ENCODE measurements at regions not wholly inside any gene's neighbourhood (a gene's known extent, or its start where the extent isn't known, plus 50 kb on each side); places are given as distances from the start of the nearest gene placed in this dataset.

DNA sequence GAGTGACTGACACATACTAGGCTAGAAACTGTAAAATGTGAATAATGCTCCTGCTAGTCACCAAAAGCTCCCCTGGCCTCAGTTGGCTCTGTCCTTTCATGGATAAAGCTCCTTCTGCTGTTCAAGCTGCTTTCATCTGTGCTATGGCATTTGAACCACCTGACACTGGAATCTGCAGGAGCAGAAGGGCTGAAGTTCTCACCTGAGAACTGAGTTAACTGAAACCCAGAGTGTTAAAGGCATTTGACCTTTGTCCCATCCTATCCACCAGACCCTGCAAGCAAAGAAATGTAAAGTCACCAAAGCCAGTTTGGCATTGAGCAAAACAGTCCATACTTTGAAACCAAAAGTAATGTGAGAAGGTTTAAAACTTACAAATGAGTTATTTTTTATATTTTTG is 77.7 kb downstream of the BMP2 start:
- POLR2A ChIA-PET: no interaction called here
- TF ChIP-seq, protein P1, sequence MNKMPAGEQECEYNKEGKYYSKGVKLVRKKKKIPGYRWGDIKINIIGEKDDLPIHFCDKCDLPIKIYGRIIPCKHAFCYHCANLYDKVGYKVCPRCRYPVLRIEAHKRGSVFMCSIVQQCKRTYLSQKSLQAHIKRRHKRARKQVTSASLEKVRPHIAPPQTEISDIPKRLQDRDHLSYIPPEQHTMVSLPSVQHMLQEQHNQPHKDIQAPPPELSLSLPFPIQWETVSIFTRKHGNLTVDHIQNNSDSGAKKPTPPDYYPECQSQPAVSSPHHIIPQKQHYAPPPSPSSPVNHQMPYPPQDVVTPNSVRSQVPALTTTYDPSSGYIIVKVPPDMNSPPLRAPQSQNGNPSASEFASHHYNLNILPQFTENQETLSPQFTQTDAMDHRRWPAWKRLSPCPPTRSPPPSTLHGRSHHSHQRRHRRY (tag by site-specific recombination; IDR thresholded peaks at IDR 0.05): no peak
- TF ChIP-seq ZNF529 (tag by site-specific recombination; IDR thresholded peaks at IDR 0.05; ENCODE audit: insufficient replicate concordance) (no peak), ZNF426 (tag by site-specific recombination; IDR thresholded peaks at IDR 0.05) (no peak), ZNF121 (tag by site-specific recombination; IDR thresholded peaks at IDR 0.05) (no peak), BCL11B (tag by site-specific recombination; IDR thresholded peaks at IDR 0.05; ENCODE audit: low read depth) (no peak), ZNF140 (tag by site-specific recombination; IDR thresholded peaks at IDR 0.05) (no peak), ZFP69B (tag by site-specific recombination; IDR thresholded peaks at IDR 0.05) (no peak), ZNF155 (tag by site-specific recombination; IDR thresholded peaks at IDR 0.05) (no peak), ZNF48 (tag by site-specific recombination; IDR thresholded peaks at IDR 0.05) (no peak), ZNF548 (tag by site-specific recombination; IDR thresholded peaks at IDR 0.05) (no peak), ZNF785 (tag by site-specific recombination; IDR thresholded peaks at IDR 0.05) (no peak), GLI4 (tag by site-specific recombination; IDR thresholded peaks at IDR 0.05) (no peak)
- Histone ChIP-seq H3K27ac (ENCODE audit: extremely low read depth, low read depth, low read length) (no peak overlapping the region), H3K4me3 (ENCODE audit: low read depth, low read length) (no peak overlapping the region), H3K36me3 (ENCODE audit: control insufficient read depth in 2 of 2, insufficient read depth in 1 of 2, low read length in 2 of 2) (no peaks in the 10 kb centered on the region), H3K4me1 (ENCODE audit: control insufficient read depth, insufficient read depth, low read length) (no peaks in the 10 kb centered on the region), H3K9me3 (ENCODE audit: control insufficient read depth, insufficient read depth, low read depth, low read length) (no peaks in the 10 kb centered on the region)
- CTCF ChIA-PET: no interaction called here

DNA sequence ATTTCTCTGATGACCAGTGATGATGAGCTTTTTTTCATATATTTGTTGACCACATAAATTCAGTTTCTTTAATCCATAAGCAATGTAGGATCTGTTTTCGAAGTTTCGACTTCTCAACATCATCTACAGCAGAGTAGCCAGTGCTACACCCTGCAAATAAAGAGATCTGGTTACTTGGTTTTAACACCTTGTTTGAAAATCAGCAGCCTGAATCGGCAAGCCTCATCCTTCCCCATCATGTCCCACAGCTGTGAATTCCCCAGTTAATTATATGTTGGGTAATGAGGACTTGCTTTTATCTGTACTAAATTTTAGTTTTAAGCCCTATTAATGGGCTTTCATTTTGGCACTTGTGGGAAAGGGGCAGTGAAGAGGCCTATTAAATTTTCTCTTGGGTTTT is 80.6 kb downstream of the BMP2 start:
- CTCF ChIA-PET: interaction anchor here (0.7 to 1.0 kb wide), 3 partner anchors 10 to 1182 kb away, joined by 3 read pairs; no protein-coding TSS in a partner anchor
- Histone ChIP-seq H3K4me1 (ENCODE audit: control insufficient read depth, insufficient read depth, low read length) (no peaks in the 10 kb centered on the region), H3K4me3 (ENCODE audit: low read depth, low read length) (no peak overlapping the region), H3K9me3 (ENCODE audit: control insufficient read depth, insufficient read depth, low read depth, low read length) (no peaks in the 10 kb centered on the region), H3K27ac (ENCODE audit: extremely low read depth, low read depth, low read length) (no peak overlapping the region), H3K36me3 (ENCODE audit: control insufficient read depth in 2 of 2, insufficient read depth in 1 of 2, low read length in 2 of 2) (no peaks in the 10 kb centered on the region)
- POLR2A ChIA-PET: no interaction called here
- no peak for TF ChIP-seq ZBTB1 (tag by site-specific recombination; IDR thresholded peaks at IDR 0.05)
- TF ChIP-seq ZNF280C (tag by site-specific recombination; IDR thresholded peaks at IDR 0.05): no peak
- no peak for TF ChIP-seq ZNF132 (tag by site-specific recombination; IDR thresholded peaks at IDR 0.05; ENCODE audit: borderline replicate concordance)
- TF ChIP-seq ZNF184 (tag by site-specific recombination; IDR thresholded peaks at IDR 0.05): no peak

DNA sequence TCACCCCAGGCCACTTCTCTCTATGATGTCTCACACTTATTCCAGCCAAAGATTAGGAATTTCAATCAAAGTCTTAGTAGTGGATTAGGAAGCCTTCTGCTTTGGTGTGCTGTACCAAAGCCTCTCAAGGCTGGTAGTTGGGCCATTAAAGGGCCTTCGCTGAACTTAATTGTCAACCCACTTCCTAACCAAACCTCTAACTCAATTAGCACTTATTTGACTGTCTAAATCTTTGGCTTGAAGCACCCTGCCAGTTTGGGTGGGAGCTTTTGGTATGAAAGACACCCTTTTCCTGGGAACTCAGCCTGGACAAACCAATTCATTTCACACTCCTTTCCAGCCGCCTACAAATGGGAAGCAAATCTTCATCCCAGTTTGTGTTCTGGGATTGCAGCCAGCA is 81.5 kb downstream of the BMP2 start:
- ChIA-PET POLR2A (no interaction called here), CTCF (interaction anchor here (1.0 kb wide), 2 partner anchors 11 to 20 kb away, joined by 3 read pairs; no protein-coding TSS in a partner anchor)
- Histone ChIP-seq H3K27ac (ENCODE audit: extremely low read depth, low read depth, low read length) (no peak overlapping the region), H3K9me3 (ENCODE audit: control insufficient read depth, insufficient read depth, low read depth, low read length) (no peaks in the 10 kb centered on the region), H3K4me3 (ENCODE audit: low read depth, low read length) (no peak overlapping the region), H3K36me3 (ENCODE audit: control insufficient read depth in 2 of 2, insufficient read depth in 1 of 2, low read length in 2 of 2) (no peaks in the 10 kb centered on the region), H3K4me1 (ENCODE audit: control insufficient read depth, insufficient read depth, low read length) (no peaks in the 10 kb centered on the region)
- TF ChIP-seq IKZF3 (tag by site-specific recombination; IDR thresholded peaks at IDR 0.05) (no peak), ZNF76 (tag by site-specific recombination; IDR thresholded peaks at IDR 0.05; ENCODE audit: borderline replicate concordance, low read depth) (no peak), HOXD13 (CRISPR knock-in tag; IDR thresholded peaks at IDR 0.05; ENCODE audit: borderline replicate concordance) (no peak), ZNF311 (tag by site-specific recombination; IDR thresholded peaks at IDR 0.05; ENCODE audit: borderline replicate concordance) (no peak), ZNF132 (tag by site-specific recombination; IDR thresholded peaks at IDR 0.05; ENCODE audit: borderline replicate concordance) (no peak), KLF8 (tag by site-specific recombination; IDR thresholded peaks at IDR 0.05) (no peak), ZNF248 (tag by site-specific recombination; IDR thresholded peaks at IDR 0.05) (no peak), KLF9 (tag by site-specific recombination; IDR thresholded peaks at IDR 0.05; ENCODE audit: low read depth) (no peak), ZNF580 (tag by site-specific recombination; IDR thresholded peaks at IDR 0.05) (no peak), ZNF157 (tag by site-specific recombination; IDR thresholded peaks at IDR 0.05) (no peak), MZF1 (tag by site-specific recombination; IDR thresholded peaks at IDR 0.05; ENCODE audit: borderline replicate concordance) (no peak)
